NCI-H1105 treated with DMSO at 0.1 percent for 48 hours (cell line): ENCODE measurements at regions not wholly inside any gene's neighbourhood (a gene's known extent, or its start where the extent isn't known, plus 50 kb on each side); places are given as distances from the start of the nearest gene placed in this dataset.
"Not testable (repeated sequence)": the region's sequence is repeated elsewhere in the genome, so short reads cannot be mapped to it uniquely, and the experiment has no call there.

Source experiments
- DNase-seq: peaks from one replicate; lab custom pipeline; 2025; lab: John Stamatoyannopoulos, UW

DNA sequence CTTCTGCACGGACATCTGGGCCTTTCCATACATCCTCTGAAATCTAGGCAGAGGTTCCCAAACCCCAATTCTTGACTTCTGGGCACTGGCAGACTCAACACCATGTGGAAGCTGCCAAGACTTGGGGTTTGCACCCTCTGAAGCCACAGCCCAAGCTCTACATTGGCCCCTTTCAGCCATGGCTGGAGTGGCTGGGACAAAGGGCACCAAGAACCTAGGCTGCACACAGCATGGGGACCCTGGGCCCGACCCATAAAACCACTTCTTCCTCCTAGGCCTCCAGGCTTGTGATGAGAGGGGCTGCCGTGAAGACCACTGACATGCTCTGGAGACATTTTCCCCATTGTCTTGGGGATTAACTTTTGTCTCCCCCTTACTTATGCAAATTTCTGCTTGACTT lies 158.0 kb downstream of the GNAI1 start:
- not testable (repeated sequence) for DNase-seq

DNA sequence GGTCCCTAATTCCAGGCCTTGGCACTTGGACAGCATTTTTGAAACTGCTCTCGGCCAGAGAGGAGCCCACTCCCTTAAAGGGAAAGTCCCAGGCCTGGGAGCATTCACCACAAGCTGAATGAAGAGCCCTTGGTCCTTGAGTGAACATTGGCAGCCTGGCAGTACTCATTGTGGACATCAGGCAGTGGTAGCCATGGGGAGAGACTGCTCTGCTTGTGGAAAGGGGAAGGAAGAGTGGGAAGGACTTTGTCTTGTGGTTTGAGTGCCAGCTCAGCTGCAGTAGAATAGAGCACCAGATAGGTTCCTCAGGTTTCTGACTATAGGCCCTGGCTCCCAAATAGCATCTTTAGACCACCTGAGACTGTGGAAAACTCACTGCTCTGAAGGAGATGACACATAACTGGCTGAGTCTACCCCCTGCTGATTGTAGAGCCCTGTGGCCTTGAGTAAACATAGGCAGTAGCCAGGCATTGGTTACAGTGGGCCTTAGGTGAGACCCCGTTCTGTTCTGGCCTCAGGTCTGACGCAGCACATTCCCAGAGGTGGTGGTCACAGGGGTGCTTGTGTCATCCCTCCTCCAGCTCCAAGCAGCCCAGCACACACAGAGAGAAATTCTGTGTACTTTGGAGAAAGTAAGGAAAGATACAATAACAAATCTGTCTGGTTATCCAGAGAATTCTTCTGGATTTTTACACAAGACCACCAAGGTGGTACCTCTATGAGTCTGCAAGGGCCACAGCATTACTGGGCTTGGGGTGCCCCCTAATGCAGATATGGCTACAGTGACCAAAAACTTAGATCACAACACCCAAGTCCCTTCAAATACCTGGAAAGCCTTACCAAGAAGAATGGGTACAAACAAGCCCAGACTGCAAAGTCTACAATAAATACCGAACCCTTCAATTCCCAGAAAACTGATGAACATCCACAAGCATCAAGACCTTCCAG lies 153.8 kb downstream of the GNAI1 start:
- DNase-seq, result no peak

DNA sequence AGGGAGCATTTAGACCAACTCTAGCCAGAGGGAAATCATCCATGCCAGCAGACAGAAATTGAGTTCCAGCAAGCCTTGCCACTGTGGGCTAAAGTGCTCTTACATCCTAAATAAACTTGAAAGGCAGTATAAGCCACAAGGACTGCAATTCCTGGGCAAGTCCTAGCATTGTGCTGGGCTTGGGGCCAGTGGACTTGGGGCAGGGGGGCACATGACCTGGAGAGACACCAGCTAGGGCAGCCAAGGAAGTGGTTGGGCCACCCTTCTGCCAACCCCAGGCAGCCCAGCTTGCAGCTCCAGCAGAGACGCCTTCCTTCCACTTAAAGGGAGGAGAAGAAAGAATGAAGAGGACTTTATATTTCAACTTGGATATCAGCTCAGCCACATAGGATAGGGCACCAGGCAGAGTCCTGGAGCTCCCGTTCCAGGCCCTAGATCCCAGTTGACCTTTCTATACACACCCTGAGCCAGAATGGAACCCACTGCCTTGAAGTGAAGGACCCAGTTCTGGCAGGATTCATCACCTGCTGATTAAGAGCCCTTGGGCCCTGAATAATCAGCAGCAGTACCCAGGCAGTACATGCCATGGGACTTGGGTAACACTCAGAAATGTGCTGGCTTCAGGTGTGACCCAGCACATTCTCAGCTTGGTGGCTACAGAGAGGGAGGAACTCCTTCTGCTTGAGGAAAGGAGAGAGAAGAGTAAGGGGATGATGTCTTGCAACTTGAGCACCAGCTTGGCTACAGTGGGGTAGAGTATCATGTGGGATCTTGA lies 153.0 kb downstream of the GNAI1 start:
- DNase-seq, result no peak

DNA sequence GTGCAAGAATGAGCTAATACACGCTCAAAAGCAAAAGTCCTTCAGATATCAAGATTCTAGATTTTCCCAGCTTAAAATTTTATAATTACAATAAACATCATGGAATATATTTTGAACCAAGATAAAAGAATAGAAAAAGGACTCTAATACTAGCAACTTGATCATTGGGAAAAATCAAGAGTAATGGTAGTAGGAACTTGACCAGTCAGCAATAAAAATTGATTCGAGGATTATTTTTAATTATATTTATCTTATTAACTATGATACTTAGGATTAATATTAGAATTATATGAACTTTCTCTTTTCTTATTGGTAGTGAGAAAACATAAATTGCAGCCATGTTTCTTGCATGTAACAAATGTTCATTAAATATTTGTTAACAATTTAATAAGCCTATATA lies 152.0 kb downstream of the GNAI1 start:
- DNase-seq, result no peak

DNA sequence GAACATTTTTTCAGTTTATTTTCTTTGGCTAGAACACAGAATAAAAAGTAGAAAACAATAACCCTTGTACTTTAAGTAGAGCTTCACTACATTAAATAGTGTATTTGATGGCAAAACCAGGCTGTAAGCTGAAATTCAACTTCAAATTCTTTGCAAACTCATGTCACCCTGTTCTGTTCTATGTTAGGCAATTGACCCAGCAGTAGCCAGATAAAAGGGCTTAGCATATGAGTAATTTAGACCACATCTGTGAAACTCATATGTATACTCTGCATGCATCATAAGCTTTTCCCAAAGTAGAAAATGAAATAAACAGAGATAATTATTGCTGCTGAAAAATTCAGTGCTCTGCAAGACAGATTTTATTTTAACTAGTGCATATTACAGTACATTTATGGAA lies 150.2 kb downstream of the GNAI1 start:
- no peak for DNase-seq

DNA sequence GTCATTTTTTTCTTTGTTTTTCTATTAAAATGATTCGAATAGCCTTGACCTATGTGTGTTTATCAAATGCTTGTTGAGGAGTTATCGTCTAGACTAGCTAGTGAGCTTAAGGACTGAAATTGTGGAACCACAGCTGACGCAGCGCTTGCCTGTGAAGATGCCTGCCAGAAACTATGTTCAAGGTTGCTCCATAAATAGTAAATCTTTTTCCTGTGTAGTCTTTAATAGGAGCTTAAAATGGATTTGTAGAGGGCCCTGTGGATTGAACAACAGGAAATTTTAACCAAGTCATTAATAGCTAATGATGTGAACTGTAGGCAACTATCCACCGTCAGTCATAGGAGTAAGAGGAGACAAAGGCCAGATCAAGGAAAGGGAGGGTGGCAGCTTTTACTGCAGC lies 145.1 kb downstream of the GNAI1 start:
- DNase-seq, result no peak

DNA sequence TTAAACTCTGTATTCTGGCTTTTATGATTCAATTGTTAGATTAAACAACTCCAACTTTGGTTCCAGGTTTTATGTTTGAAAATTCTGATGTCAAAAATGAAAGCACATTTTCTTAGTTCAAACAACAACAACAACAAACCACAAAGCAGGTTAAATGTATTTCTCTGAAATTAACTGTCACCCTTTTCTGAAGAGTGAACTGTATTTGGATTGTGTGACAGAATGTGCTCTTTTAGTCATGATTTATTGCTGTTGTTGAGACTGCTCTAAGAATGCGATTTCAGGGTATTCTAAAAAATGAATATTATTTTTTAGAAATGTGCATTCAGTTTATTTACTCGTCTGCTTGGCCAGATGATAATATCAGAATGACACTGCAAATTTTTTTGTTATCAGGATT lies 144.1 kb downstream of the GNAI1 start:
- DNase-seq, result no peak

DNA sequence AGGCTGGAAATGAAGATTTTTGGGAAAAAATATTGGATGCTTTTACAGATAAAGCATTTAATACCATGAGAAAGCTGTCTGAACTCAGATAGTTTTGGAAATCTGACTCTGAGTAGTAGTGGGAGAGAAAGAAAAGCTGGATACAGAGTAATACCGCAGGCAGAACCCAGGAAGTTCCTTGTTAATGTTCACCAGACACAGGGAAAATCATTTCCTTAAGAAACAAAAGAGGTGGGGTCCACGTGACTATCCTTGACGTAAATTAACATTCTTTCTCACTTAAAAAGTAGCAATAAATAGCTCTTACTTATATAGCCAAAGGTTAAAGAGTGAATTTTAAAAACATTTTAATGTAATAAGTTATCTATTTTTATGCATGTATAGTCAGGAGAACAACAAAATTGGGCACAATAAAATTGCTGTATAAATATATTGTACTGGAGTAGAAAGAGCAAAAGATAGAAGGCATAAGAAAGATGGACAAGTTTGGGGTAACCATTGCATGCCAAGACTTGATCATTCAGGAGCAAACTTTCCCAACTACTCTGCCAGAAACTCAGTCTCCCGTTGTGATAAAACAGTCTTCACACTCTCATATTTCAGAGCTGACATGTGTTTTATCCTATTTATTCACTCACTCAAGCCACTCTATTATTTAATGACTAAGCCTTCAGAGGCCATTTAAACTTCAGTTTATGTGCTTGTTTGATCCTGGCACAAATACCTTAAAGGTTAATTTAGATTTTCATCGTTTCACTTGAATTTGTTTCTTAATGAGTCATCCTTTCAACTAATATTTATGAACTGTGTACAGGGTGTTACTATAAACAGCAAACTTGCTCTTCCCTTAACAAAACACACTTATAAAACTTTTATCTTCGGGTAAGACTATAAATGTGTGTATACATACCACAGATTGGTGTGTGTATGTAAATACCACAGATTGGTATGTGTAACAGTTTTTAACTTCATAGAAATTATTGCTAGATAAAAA lies 143.1 kb downstream of the GNAI1 start:
- DNase-seq, result no peak
